ENCODE measurements at regions not wholly inside any gene's neighbourhood (a gene's known extent, or its start where the extent isn't known, plus 50 kb on each side); places are given as distances from the start of the nearest gene placed in this dataset.

- TF ChIP-seq GATA1 (IDR thresholded peaks at IDR 0.05; ENCODE audit: low read depth, low read length): no peak
- TF ChIP-seq POLR2A (IDR thresholded peaks at IDR 0.05; ENCODE audit: low read length): no peak
- no peak for DNase-seq
These were observed 660.7 kb downstream of the PTPRU start for GRCh38 chr1:29896791-29897714.

DNA sequence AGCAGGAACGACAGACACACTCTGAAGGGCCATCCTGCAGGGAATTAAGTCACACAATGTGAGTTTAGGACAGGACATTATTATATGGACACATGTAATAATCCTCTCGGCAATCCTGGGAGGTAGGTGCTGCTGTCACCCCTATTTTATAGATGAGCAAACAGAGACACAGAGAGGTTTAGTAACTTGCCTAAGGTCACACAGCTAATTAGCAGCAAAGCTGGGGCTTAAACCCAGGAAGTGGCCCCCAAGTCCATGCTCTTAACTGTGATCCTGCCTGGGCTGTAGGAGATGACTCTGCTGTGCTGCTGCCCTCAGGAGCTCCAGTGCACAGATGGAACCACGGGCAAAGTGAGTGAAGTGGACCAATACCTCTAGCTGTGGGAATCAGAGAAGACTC is 660.0 kb downstream of the PTPRU start:
- no peak for TF ChIP-seq POLR2A (IDR thresholded peaks at IDR 0.05; ENCODE audit: low read length)
- TF ChIP-seq GATA1 (IDR thresholded peaks at IDR 0.05; ENCODE audit: low read depth, low read length): no peak
- DNase-seq: no peak

DNA sequence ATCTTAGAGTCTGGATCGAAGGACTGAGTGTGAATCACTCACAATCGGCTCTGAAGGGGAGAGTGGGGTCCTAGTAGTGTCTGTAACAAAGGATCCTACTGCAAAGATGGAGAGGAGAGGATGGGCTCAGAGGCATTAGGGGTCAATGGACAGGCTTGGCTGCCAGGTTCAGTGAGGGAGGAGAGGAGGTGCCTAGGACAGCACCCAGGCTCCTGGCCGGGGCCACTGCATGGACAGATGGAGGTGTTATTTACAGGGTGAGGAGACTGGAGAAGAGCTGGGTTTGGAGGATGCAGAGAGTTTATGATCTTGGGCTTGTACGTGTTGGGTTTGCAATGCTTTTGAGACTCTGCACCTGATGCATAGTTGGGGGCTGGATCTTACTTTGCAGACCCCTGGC is 658.9 kb downstream of the PTPRU start:
- DNase-seq: no peak
- TF ChIP-seq GATA1 (IDR thresholded peaks at IDR 0.05; ENCODE audit: low read depth, low read length): no peak
- no peak for TF ChIP-seq POLR2A (IDR thresholded peaks at IDR 0.05; ENCODE audit: low read length)

- DNase-seq: no peak
- TF ChIP-seq GATA1 (IDR thresholded peaks at IDR 0.05; ENCODE audit: low read depth, low read length) (no peak), POLR2A (IDR thresholded peaks at IDR 0.05; ENCODE audit: low read length) (no peak)
These were observed 658.0 kb downstream of the PTPRU start for GRCh38 chr1:29894311-29894710.

DNA sequence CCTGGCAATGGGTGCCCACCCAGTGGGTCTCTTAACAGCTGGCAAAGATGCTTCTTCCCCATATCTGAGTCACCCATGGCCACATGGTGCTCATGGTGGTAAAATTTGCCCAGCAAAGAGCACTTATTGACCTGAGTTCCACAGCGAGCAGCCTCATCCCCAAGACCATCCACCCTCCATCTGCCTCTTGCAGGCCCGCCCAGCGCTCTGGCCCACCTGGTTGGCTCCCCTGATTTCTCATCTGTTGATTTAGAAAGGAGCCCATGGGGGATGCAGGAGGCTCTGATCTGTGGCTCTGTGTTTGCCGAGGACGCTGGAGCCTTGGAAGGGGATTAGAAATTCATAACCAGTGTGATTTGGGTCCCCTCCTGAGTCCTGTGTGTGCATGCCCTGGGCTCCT is 657.5 kb downstream of the PTPRU start:
- no peak for DNase-seq
- TF ChIP-seq GATA1 (IDR thresholded peaks at IDR 0.05; ENCODE audit: low read depth, low read length) (no peak), POLR2A (IDR thresholded peaks at IDR 0.05; ENCODE audit: low read length) (no peak)

DNA sequence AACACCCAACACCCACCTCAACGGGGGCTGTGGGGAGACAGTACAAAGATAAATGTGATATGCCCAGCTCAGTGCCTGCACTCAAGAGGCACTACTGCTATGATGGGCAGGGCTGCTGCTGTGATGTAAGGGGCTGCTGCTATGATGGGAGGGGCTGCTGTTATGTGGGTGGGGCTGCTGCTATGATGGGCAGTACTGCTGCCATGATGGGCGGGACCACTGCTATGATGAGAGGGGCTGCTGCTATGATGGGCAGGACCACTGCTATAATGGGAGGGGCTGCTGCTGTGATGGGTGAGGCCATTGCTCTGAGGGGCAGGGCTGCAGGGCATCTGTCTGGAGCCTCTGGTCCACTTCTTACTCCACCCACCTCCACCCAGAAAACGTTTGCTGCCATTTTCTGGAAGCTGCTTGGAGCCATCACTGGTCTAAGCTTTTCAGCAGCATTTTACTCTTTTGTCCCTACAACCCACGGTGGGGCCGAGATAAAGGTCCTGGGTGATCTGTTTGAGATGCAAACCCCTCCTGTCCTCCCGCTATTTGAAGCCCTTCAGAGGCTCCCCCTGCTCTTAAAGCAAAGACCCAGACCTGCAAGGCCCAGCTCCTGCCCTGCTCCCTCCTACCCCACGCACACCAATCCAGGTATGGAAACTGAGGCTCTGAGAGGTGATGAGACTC is 656.9 kb downstream of the PTPRU start:
- DNase-seq: no peak

DNA sequence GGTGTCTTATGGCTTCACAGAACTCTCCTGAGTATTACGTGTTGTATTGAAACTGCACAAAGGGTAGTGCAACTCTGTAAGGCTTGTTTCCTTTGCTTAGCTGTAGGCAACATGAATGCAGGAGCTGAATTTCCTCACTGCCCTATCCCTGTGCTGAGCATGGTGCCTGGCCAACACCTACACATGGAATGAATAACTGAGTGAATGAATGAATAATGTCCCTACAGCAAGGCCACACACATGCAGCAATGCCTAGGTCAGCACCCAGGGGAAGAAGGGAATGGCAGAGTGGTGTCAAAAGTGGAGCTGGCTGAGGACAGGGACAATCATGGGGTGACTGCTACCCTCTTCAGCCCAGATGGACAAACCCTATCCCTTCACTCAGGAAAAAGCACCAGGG is 655.9 kb downstream of the PTPRU start:
- TF ChIP-seq GATA1 (IDR thresholded peaks at IDR 0.05; ENCODE audit: low read depth, low read length): no peak

More for the DNA sequence above, 656.9 kb downstream of the PTPRU start:
- TF ChIP-seq GATA1 (IDR thresholded peaks at IDR 0.05; ENCODE audit: low read depth, low read length) (no peak), POLR2A (IDR thresholded peaks at IDR 0.05; ENCODE audit: low read length) (no peak)

GRCh38 chr1:29890201-29890959 is 654.1 kb downstream of the PTPRU start:
- no peak for TF ChIP-seq POLR2A (IDR thresholded peaks at IDR 0.05; ENCODE audit: low read length)
- TF ChIP-seq GATA1 (IDR thresholded peaks at IDR 0.05; ENCODE audit: low read depth, low read length): no peak
- DNase-seq: no peak

More for the DNA sequence above, 655.9 kb downstream of the PTPRU start:
- no peak for DNase-seq

DNA sequence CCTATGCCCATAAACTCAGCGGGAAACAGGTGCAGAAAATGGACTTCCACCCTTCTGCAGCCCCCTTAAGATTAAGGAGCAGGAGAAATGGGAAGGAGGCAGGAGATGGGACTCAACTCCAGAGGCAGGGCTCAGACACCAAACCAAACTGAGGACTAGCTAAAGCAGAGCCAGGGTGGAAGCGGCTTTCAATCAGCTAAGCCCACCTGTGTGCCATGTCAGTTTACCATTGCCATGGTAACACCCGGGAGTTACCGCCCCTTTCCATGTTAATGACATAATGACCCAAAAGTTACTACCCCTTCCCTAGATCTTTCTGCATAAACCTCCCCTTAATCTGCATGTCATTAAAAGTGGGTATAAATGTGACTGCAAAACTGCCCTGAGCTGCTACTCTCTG is 653.5 kb downstream of the PTPRU start:
- no peak for DNase-seq
- TF ChIP-seq GATA1 (IDR thresholded peaks at IDR 0.05; ENCODE audit: low read depth, low read length) (no peak), POLR2A (IDR thresholded peaks at IDR 0.05; ENCODE audit: low read length) (no peak)

- TF ChIP-seq POLR2A (IDR thresholded peaks at IDR 0.05; ENCODE audit: low read length): no peak
- no peak for DNase-seq
These were observed 648.4 kb downstream of the PTPRU start for GRCh38 chr1:29884740-29885139.

- no peak for TF ChIP-seq POLR2A (IDR thresholded peaks at IDR 0.05; ENCODE audit: low read length)
- DNase-seq: no peak
These were observed 647.7 kb downstream of the PTPRU start for GRCh38 chr1:29883986-29884385.

DNA sequence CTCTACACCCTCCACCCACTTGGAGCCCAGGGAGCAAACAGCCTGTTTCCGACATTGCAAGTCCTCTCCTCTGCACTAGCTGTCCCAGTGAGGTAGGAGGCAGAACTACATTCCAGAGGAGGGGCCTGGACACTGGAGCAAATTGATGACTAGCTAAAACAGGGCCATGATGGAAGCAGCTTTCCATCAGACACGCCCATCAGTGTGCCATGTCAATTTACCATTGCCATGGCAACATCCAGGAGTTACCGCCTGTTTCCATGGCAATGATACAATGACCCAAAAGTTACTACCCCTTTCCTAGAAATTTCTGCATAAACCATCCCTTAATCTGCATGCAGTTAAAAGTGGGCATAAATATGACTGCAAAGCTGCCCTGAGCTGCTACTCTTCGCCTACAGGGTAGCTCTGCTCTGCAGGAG is 647.1 kb downstream of the PTPRU start:
- TF ChIP-seq POLR2A (IDR thresholded peaks at IDR 0.05; ENCODE audit: low read length): no peak
- no peak for TF ChIP-seq GATA1 (IDR thresholded peaks at IDR 0.05; ENCODE audit: low read depth, low read length)

GRCh38 chr1:29880556-29880955 is 644.2 kb downstream of the PTPRU start:
- DNase-seq: no peak
- TF ChIP-seq POLR2A (IDR thresholded peaks at IDR 0.05; ENCODE audit: low read length) (no peak), GATA1 (IDR thresholded peaks at IDR 0.05; ENCODE audit: low read depth, low read length) (no peak)

More for the DNA sequence above, 647.1 kb downstream of the PTPRU start:
- no peak for DNase-seq

DNA sequence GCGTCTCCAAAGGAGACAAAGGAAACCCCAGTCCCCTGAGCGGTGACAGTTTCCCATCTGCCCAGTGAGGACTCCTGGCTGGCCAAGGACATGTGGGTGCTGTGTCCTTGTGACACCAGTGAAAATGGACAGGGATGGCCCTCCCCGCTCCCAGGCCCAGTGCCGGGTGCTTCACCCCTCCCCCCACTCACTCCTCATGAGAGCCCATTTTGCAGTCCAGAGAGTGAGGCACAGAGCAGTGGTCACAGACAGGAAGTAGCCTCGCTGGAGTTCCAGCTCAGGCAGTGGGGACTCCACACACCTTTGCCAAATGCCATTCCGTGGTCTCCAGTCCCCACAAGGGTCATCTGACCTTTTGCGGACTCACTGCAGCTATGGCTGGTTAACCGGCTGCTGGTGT is 642.9 kb downstream of the PTPRU start:
- TF ChIP-seq GATA1 (IDR thresholded peaks at IDR 0.05; ENCODE audit: low read depth, low read length) (no peak), POLR2A (IDR thresholded peaks at IDR 0.05; ENCODE audit: low read length) (no peak)
- no peak for DNase-seq

All from erythroblast (primary cell).